OCI-LY3 (cell line): ENCODE measurements at regions not wholly inside any gene's neighbourhood (a gene's known extent, or its start where the extent isn't known, plus 50 kb on each side); places are given as distances from the start of the nearest gene placed in this dataset.

Source experiments
- CTCF ChIP-seq: fragments of 200-600, 300-600 bp; sonication (generic); IDR thresholded peaks from 2 replicates; pipeline ENCODE4 v1.5.1; 2014; ENCODE audit warnings: antibody characterized with exemption, low read length, low read depth
- EZH2phosphoT487 ChIP-seq: fragments of 200-600 bp; shearing (Covaris generic); IDR thresholded peaks from 2 replicates; pipeline ENCODE4 v1.6.1; 2018; ENCODE audit warnings: antibody characterized with exemption, mixed run types, low read depth

GRCh38 chr3:70829092-70829491 is 516.7 kb upstream of the MDFIC2 start:
- no peak for TF ChIP-seq CTCF
- no peak for TF ChIP-seq EZH2phosphoT487
